Activated T-helper 1 cell treated with anti-CD3 and anti-CD28 coated beads, Interleukin-12 subunit alpha, Interleukin-12 subunit beta, Interleukin-2, Interleukin-4 antibody, amounts not matched to agents 30 ng/mL and 10 ng/mL and 1 ng/mL, durations not matched to agents 14 hours and 24 hours and 36 hours (primary cell): ENCODE measurements at regions not wholly inside any gene's neighbourhood (a gene's known extent, or its start where the extent isn't known, plus 50 kb on each side); places are given as distances from the start of the nearest gene placed in this dataset.

ENCODE experiments used
- DNase-seq: peaks from one replicate; pipeline ENCODE4 v3.0.0; 2021; ENCODE audit warnings: low spot score
- H3K27ac Mint-ChIP-seq: one replicate; pipeline ENCODE4 v1.8.0; 2021; ENCODE audit warnings: mild to moderate bottlenecking, mixed read lengths
- H3K27me3 Mint-ChIP-seq: one replicate; pipeline ENCODE4 v1.8.0; 2022; ENCODE audit warnings: mild to moderate bottlenecking, moderate library complexity, mixed read lengths; ENCODE audit not compliant: insufficient read depth
- H3K36me3 Mint-ChIP-seq: one replicate; pipeline ENCODE4 v1.8.0; 2021; ENCODE audit warnings: low read depth, mixed read lengths
- H3K4me1 Mint-ChIP-seq: one replicate; pipeline ENCODE4 v1.8.0; 2021; ENCODE audit warnings: low read depth, mixed read lengths
- H3K4me3 Mint-ChIP-seq: one replicate; pipeline ENCODE4 v1.8.0; 2021; ENCODE audit warnings: mild to moderate bottlenecking, moderate library complexity, mixed read lengths
- H3K9me3 Mint-ChIP-seq: one replicate; pipeline ENCODE4 v1.8.0; 2021; ENCODE audit warnings: mixed read lengths
- intact Hi-C: fragments of 100-400 bp; cut with micrococcal nuclease; formaldehyde crosslinking; loops from one replicate; pipeline ENCODE4 v1.15.1; 2024

DNA sequence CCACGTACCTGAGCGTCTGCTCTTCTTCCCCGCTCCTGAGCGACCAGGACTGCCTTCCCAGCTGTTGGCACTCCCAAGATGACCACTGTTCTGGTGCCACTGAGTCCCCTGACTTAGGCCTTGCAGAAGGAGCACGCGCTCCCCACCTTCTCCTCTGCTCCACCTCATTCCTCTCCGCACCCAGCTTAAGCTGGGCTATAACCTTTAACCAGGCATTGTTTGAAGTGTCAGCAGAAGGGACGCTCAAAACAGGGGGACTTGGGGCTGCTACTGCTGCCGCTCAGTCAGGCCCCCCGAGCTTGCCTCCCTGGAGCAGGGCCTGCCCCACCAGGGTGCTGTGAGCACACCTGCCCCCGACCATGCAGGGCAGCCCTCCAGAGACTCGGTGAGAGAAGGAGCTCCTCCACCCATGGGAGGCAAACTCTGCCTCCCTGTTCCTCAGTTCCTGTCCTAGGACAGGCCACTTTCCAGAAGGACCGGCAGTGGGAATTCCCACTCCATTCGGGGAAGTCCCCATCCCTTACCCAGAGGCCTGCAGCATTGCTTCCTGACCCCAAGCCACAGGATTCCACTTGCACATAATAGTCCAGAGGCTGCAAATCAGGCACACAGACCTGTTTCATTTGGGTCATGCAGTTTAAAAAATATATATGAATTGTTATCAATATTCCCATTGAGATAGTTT lies 99.7 kb upstream of the ENPP6 start:
- Mint-ChIP-seq H3K36me3 (no peaks in the 10 kb centered on the region), H3K27me3 (no peaks in the 10 kb centered on the region), H3K4me3 (no peak overlapping the region), H3K4me1 (peaks cover 81% of the 10 kb centered on the region), H3K27ac (peak overlapping the region; percentile 27), H3K9me3 (peaks cover 3% of the 10 kb centered on the region)
- intact Hi-C loops = loop anchor here (5.0 to 10.0 kb wide), 2 partner anchors 65 to 507 kb away; partner anchors contain the start of gene ACSL1
- no peak for DNase-seq

DNA sequence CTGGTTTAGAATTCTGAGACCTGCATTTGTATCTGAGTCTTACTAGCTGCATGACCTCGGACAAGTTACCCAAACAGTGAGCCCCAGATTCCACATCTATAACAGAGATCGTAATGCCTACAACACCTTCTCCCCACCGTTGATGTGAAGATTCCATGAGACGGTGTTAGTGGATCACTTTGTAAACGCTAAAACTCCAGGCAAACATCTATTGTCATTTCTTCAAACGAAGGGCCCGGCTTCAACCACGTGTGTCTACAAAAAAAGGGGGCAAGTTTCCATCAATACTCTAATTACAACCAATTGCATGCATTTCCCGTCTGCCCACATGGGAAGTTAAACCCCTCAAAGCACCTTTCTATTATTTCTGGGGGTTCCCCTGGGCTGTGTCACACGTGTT lies 99.1 kb upstream of the ENPP6 start:
- Mint-ChIP-seq H3K4me3 (no peak overlapping the region), H3K4me1 (peaks cover 84% of the 10 kb centered on the region), H3K36me3 (no peaks in the 10 kb centered on the region), H3K27ac (peak overlapping the region; percentile 27), H3K9me3 (no peaks in the 10 kb centered on the region), H3K27me3 (no peaks in the 10 kb centered on the region)
- no peak for DNase-seq
- intact Hi-C loops = loop anchor here (5.0 to 10.0 kb wide), 2 partner anchors 65 to 508 kb away; partner anchors contain the start of gene ACSL1

DNA sequence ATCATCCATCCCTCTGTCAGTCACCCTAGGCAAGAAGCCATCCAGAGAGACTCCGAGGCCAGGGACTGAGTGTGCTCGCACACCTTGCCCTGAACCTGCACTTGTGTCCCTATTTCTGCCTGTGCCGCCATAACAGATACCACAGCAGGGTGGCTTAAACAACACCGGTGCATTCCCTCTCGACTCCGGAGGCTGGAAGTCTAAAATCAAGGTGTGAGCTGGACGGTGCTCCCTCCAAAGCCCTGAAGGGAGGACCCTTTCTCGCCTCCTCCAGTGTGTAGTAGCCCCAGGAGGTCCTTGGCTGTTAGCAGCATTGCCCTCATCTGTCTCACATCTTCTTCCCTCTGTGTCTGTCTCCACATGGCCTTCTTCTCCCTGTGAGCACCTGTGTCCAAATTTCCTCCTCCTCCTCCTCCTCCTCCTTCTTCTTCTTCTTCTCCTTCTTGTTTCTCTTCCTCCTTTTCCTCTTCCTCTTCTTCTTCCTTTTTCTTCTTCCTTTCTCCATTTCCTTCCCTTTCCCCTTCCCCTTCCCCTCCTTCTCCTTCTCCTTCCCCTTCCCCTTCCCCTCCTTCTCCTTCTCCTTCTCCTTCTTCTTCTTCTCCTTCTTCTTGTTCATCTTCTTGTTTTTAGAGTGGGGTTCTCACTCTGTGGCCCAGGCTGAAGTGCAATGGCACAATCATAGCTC lies 98.1 kb upstream of the ENPP6 start:
- Mint-ChIP-seq H3K4me3 (no peak overlapping the region), H3K27me3 (no peaks in the 10 kb centered on the region), H3K36me3 (peaks cover 1% of the 10 kb centered on the region), H3K9me3 (no peaks in the 10 kb centered on the region), H3K4me1 (peaks cover 93% of the 10 kb centered on the region), H3K27ac (peak overlapping the region; percentile 33)
- DNase-seq = no peak
- intact Hi-C loops = loop anchor here (5.0 to 10.0 kb wide), 2 partner anchors 66 to 509 kb away; partner anchors contain the start of gene ACSL1

DNA sequence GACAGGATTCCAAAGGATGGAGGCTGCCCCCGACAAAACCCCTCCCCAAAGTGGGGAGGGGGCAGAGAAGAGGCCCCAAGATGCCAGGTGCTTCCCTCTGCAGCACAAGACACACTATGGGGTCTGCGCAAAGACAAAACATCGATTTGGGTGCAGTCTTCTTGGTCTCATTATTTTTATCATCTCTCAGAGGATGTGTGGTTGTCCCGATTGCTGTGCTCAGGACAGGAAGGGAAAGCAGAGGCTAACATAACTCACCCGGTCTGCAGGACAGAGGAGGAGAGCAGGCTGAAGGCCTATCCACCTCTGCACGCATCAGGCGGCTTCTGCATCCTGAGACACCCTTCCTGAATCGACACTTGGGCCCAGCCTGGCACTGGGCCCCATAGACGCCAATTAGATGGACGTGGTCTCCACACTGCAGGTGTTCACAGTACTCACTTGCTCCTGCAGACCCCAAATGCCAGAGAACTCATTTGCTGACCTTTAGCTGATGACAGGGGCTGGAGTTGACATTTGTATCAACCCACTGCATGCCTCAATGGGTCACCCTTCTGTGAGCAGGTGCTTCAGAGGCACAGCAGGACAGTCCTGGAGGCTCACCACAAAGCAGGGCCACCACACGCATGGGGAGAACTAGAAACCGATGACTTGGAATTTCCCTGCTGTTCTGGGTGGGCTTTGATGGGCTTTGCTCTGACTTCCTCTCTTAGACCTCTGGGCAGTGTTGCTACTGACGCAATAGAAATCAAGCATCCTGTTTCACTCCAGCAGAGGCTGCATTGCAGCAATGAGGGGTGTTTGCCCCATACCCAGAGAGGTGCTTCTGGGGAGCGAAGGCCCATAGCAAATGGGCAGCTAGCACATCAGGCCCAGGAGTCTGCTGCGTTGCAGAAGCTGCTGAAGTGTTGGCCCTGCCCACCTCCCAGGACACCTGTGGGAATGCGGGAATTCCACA lies 96.3 kb upstream of the ENPP6 start:
- DNase-seq = no peak

DNA sequence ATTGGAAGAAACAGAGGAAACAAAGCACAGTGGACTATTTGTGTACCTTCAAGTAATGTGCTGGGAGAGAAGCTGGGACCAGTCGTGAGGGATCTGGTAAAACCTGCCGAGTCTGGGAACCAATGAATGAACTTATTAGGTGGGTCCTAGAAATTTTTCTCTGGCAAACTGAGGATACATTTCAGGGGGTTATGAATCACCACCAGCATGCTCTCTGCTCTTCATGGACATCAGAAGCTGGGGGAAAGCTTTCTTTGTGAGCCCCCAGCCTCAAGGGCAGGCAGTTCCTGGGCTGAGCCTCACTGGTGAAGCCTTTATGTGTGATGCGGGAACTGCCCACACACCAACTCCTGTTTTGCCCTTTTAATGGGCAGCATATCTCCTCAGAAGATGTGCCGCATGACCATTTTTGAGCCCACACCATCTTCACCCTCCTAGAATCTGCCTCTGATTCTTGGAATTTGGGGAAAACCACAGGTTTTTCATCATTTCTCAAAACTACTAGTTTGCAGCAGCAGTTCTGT lies 95.4 kb upstream of the ENPP6 start:
- intact Hi-C loops = loop anchor here (10.0 kb wide), 1 partner anchor 512 kb away; the partner anchor contains the start of gene ACSL1

More for the DNA sequence above, 96.3 kb upstream of the ENPP6 start:
- Mint-ChIP-seq H3K9me3 (no peaks in the 10 kb centered on the region), H3K4me1 (peaks cover 95% of the 10 kb centered on the region), H3K36me3 (peaks cover 6% of the 10 kb centered on the region), H3K27ac (peak overlapping the region; percentile 74), H3K27me3 (no peaks in the 10 kb centered on the region), H3K4me3 (peak overlapping the region; percentile 27)
- intact Hi-C loops = loop anchor here (10.0 kb wide), 1 partner anchor 511 kb away; the partner anchor contains the start of gene ACSL1

DNA sequence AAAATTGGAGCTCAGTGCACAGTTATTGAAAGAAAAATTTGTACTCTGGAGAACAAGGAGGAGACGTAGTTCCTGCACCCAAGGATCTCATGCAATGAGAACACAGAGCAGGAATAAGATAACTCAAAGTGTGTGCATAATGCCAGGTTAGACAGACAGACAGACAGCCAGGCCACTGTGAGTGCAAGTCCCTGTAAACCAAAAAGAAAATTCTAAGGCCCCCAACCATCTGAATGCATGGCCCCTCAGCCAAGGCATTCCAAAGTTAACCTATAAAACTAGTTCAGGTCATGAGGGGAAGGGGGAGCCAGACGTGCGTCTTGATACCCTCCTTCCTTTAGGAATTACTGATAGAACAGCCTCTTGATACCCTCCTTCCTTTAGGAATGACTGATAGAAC lies 94.5 kb upstream of the ENPP6 start:
- Mint-ChIP-seq H3K27me3 (no peaks in the 10 kb centered on the region), H3K9me3 (no peaks in the 10 kb centered on the region), H3K36me3 (peaks cover 6% of the 10 kb centered on the region), H3K27ac (peak overlapping the region; percentile 85), H3K4me3 (peak overlapping the region; percentile 32), H3K4me1 (peaks cover 83% of the 10 kb centered on the region)
- intact Hi-C loops = loop anchor here (10.0 kb wide), 1 partner anchor 513 kb away; the partner anchor contains the start of gene ACSL1
- no peak for DNase-seq

More for the DNA sequence above, 95.4 kb upstream of the ENPP6 start:
- peaks cover 6% of the 10 kb centered on the region for H3K36me3 Mint-ChIP-seq
- peaks cover 89% of the 10 kb centered on the region for H3K4me1 Mint-ChIP-seq
- peak overlapping the region; percentile 27 for H3K4me3 Mint-ChIP-seq
- peak overlapping the region; percentile 74 for H3K27ac Mint-ChIP-seq
- no peaks in the 10 kb centered on the region for H3K27me3 Mint-ChIP-seq
- DNase-seq = no peak
- no peaks in the 10 kb centered on the region for H3K9me3 Mint-ChIP-seq

DNA sequence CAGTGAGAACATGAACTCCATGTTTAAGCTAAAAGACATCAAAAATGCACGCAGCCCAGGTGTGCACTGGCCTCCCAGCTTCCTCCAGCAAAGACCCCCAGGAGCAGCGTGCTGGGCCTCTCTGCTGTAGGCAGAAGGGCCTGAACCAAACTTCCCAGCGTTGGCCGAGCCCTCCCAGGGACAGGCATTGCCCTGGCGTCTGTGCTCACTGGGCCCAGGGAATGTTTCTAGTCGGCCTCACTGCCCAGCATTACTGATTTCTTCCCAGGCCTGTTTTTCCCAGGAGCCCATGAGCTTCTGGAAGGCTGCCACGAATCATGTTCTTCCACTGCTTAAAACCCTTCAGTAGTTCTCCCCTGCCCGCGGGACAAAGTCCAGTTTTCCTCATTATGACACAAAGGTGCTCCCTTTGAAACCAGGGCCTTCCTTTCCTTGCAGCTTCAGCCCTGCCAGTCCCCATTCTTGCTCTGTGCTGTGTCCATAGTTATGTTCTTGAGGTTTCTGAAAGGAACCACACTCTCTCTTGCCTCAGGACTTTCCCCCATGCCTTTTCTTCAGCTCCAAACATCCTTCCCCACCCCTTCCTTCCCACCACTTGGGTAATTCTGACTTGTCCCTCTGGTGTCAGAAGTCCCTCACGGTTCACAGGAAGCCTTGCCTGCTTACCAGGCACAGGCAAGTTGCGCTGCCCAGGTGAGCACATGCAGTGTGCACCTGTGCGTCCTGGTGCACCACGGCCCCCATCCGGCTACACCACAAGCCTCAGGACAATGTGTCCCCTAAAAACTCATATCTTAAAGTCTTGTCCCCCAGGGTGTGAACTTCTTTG lies 93.4 kb upstream of the ENPP6 start:
- H3K9me3 Mint-ChIP-seq = no peaks in the 10 kb centered on the region
- peaks cover 73% of the 10 kb centered on the region for H3K4me1 Mint-ChIP-seq
- H3K27ac Mint-ChIP-seq = peak overlapping the region; percentile 85
- no peaks in the 10 kb centered on the region for H3K27me3 Mint-ChIP-seq
- H3K4me3 Mint-ChIP-seq = peak overlapping the region; percentile 56
- intact Hi-C loops = loop anchor here (1.0 to 10.0 kb wide), 3 partner anchors 47 to 514 kb away; partner anchors contain the start of genes ACSL1 and IRF2
- no peak for DNase-seq
- peaks cover 6% of the 10 kb centered on the region for H3K36me3 Mint-ChIP-seq

DNA sequence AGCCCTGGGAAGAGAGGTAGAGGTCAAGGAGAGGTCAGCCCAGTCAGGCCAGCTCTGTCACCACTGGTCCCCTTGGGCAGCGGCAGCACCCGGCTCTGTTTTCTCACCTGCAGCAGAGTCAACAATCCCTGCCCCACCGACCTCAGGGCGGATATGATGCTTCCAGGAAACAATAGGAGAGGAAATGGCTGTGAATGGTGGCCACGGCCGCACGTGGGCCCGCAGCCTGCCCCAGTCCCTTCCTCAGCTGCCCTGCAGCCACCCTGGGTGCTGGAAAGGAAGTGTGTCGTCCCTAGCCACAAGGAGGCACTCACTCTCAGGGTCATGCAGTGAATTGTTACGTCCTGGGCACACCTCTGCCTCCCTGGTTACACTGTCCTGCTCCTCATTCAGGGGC lies 92.5 kb upstream of the ENPP6 start:
- intact Hi-C loops = loop anchor here (1.0 to 10.0 kb wide), 3 partner anchors 46 to 515 kb away; partner anchors contain the start of genes ACSL1 and IRF2
- peak overlapping the region; percentile 34 for H3K4me3 Mint-ChIP-seq
- peaks cover 6% of the 10 kb centered on the region for H3K9me3 Mint-ChIP-seq
- no peak for DNase-seq
- H3K27me3 Mint-ChIP-seq = no peaks in the 10 kb centered on the region
- H3K4me1 Mint-ChIP-seq = peaks cover 65% of the 10 kb centered on the region
- H3K36me3 Mint-ChIP-seq = peaks cover 6% of the 10 kb centered on the region
- peak overlapping the region; percentile 74 for H3K27ac Mint-ChIP-seq

DNA sequence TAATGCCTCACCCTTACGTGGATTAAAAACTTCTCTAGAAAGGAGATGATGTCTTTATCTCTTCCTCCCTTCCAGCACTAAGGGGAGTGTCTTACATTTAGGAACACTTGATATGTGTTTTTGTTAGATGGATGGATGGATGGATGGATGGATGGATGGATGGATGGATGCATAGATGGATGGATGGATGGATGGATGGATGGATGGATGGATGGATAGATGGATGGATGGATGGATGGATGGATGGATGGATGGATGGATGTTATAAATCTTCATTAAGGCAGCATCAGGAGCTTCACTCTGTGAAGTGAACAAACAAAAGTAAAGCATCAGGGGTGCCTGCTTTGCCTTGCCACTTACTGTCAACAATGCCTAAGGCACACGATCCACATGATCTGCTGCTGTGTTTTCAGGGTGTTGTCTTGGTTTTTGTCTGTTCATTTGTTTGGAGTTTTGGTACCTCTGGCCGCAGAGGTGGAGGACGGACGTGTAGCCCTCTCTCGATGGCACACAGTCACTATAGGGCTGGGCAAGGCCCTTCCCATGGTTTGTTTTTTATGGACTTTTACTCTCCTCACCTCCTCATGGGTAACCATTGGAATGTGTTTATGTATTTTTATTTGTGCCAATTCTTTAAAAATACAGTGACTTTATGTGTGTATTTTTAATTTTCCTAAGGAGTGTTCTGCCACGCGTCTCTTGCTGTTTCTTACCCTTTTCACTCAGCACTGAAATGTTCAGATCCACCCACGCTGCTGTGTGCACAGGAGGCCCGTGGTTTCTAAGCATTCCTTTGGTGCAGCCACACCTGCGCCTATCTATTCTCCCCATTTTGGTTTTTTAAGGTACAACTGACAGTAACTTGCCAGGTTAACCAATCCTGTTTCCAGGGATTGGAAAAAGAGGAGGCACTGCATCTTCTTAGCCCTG lies 91.8 kb upstream of the ENPP6 start:
- peak overlapping the region; percentile 74 for H3K27ac Mint-ChIP-seq
- no peak for DNase-seq

DNA sequence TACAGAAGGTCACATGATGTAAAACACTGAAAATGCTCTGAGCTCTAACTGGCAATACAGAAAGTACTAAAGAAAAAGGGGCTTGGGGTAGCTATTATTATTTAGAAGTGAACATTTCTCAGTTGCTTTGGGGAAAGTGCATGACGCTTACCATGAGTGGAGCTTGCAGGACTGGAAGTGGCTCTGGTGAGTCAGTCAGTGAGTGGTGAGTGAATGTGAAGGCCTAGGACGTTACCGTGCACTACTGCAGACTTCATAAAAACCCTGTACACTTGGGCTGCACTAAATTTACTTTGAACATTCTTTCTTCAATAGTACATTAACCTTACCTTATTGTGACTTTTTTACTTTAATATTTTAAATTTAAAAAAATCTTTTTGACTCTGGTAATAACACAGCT lies 89.3 kb upstream of the ENPP6 start:
- no peak overlapping the region for H3K4me3 Mint-ChIP-seq
- DNase-seq = no peak
- H3K27ac Mint-ChIP-seq = no peak overlapping the region
- H3K9me3 Mint-ChIP-seq = peaks cover 23% of the 10 kb centered on the region
- intact Hi-C loops = no loop called here
- peaks cover 33% of the 10 kb centered on the region for H3K4me1 Mint-ChIP-seq
- H3K27me3 Mint-ChIP-seq = no peaks in the 10 kb centered on the region
- H3K36me3 Mint-ChIP-seq = peaks cover 12% of the 10 kb centered on the region

More for the DNA sequence above, 91.8 kb upstream of the ENPP6 start:
- H3K4me1 Mint-ChIP-seq = peaks cover 59% of the 10 kb centered on the region
- peaks cover 12% of the 10 kb centered on the region for H3K9me3 Mint-ChIP-seq
- H3K27me3 Mint-ChIP-seq = no peaks in the 10 kb centered on the region
- peaks cover 9% of the 10 kb centered on the region for H3K36me3 Mint-ChIP-seq
- peak overlapping the region; percentile 34 for H3K4me3 Mint-ChIP-seq
- intact Hi-C loops = loop anchor here (1.0 to 10.0 kb wide), 3 partner anchors 45 to 515 kb away; partner anchors contain the start of genes ACSL1 and IRF2

DNA sequence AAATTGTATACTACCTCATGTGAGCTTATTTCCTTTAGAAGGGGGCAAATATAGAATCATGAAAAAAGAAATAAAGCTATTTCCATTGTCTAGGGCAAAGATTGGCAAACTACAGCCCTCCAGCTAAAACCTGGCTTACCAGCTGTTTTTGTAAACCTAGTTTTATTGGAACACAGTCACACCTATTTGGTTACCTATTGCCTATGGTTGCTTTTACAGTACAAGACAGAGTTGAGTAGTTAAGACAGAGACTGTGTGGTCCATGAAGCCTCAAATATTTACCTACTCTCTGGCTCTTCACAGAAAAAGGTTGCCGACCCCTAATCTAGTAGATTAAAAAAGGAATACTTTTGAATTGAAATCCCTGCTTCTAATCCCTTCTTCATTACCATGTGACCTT lies 88.8 kb upstream of the ENPP6 start:
- Mint-ChIP-seq H3K27ac (no peak overlapping the region), H3K36me3 (peaks cover 12% of the 10 kb centered on the region), H3K4me1 (peaks cover 28% of the 10 kb centered on the region), H3K9me3 (peaks cover 23% of the 10 kb centered on the region), H3K27me3 (no peaks in the 10 kb centered on the region), H3K4me3 (no peak overlapping the region)
- no peak for DNase-seq
- intact Hi-C loops = no loop called here
